ENCODE measurements at regions not wholly inside any gene's neighbourhood (a gene's known extent, or its start where the extent isn't known, plus 50 kb on each side); places are given as distances from the start of the nearest gene placed in this dataset.
A peak's percentile ranks its signal among the peaks of the same experiment; 100 is the strongest.

GRCh38 chr4:131441004-131441688, 1707.9 kb upstream of the PCDH10 start:
- H3K9me3 Mint-ChIP-seq, result peaks cover 36% of the 10 kb centered on the region
- H3K4me1 Mint-ChIP-seq (ENCODE audit: low read depth), result no peaks in the 10 kb centered on the region
- TF ChIP-seq CTCF (IDR thresholded peaks at IDR 0.05), result no peak
- no peak overlapping the region for H3K4me3 Mint-ChIP-seq
- no peak overlapping the region for H3K27ac Mint-ChIP-seq
- H3K36me3 Mint-ChIP-seq (ENCODE audit: low read depth), result no peaks in the 10 kb centered on the region
- no peaks in the 10 kb centered on the region for H3K27me3 Mint-ChIP-seq (ENCODE audit: insufficient read depth)
- no peak for DNase-seq

GRCh38 chr4:131447883-131448282, 1701.2 kb upstream of the PCDH10 start:
- H3K27me3 Mint-ChIP-seq (ENCODE audit: insufficient read depth), result no peaks in the 10 kb centered on the region
- no peaks in the 10 kb centered on the region for H3K36me3 Mint-ChIP-seq (ENCODE audit: low read depth)
- H3K27ac Mint-ChIP-seq, result no peak overlapping the region
- no peaks in the 10 kb centered on the region for H3K4me1 Mint-ChIP-seq (ENCODE audit: low read depth)
- H3K4me3 Mint-ChIP-seq, result no peak overlapping the region
- peaks cover 7% of the 10 kb centered on the region; the same call in 1 of the 2 replicates for H3K9me3 Mint-ChIP-seq
- no peak for TF ChIP-seq CTCF (IDR thresholded peaks at IDR 0.05)
- no peak for DNase-seq

GRCh38 chr4:131450572-131451209, 1698.4 kb upstream of the PCDH10 start:
- no peak for DNase-seq
- H3K27me3 Mint-ChIP-seq (ENCODE audit: insufficient read depth), result no peaks in the 10 kb centered on the region
- TF ChIP-seq CTCF (IDR thresholded peaks at IDR 0.05), result no peak
- no peak overlapping the region for H3K27ac Mint-ChIP-seq
- no peaks in the 10 kb centered on the region for H3K36me3 Mint-ChIP-seq (ENCODE audit: low read depth)
- H3K4me1 Mint-ChIP-seq (ENCODE audit: low read depth), result no peaks in the 10 kb centered on the region
- H3K4me3 Mint-ChIP-seq, result peak overlapping the region; percentile 54; the same call in 1 of the 2 replicates
- H3K9me3 Mint-ChIP-seq, result peaks cover 19% of the 10 kb centered on the region

GRCh38 chr4:131459430-131460101, 1689.5 kb upstream of the PCDH10 start:
- Mint-ChIP-seq H3K36me3 (ENCODE audit: low read depth) (no peaks in the 10 kb centered on the region), H3K27me3 (ENCODE audit: insufficient read depth) (no peaks in the 10 kb centered on the region; the same call in 1 of the 2 replicates), H3K9me3 (peaks cover 32% of the 10 kb centered on the region), H3K4me1 (ENCODE audit: low read depth) (no peaks in the 10 kb centered on the region), H3K27ac (no peak overlapping the region), H3K4me3 (no peak overlapping the region)
- DNase-seq, result no peak
- no peak for TF ChIP-seq CTCF (IDR thresholded peaks at IDR 0.05)

GRCh38 chr4:131470360-131470759, 1678.7 kb upstream of the PCDH10 start:
- no peak overlapping the region for H3K27ac Mint-ChIP-seq
- no peaks in the 10 kb centered on the region for H3K27me3 Mint-ChIP-seq (ENCODE audit: insufficient read depth)
- no peak overlapping the region for H3K4me3 Mint-ChIP-seq
- H3K4me1 Mint-ChIP-seq (ENCODE audit: low read depth), result no peaks in the 10 kb centered on the region
- peaks cover 13% of the 10 kb centered on the region for H3K9me3 Mint-ChIP-seq
- no peak for TF ChIP-seq CTCF (IDR thresholded peaks at IDR 0.05)
- no peak for DNase-seq
- no peaks in the 10 kb centered on the region; the same call in 1 of the 2 replicates for H3K36me3 Mint-ChIP-seq (ENCODE audit: low read depth)
